ENCODE measurements at regions not wholly inside any gene's neighbourhood (a gene's known extent, or its start where the extent isn't known, plus 50 kb on each side); places are given as distances from the start of the nearest gene placed in this dataset.

- TF ChIP-seq ZFX (IDR thresholded peaks at IDR 0.05) (no peak), EZH2 (IDR thresholded peaks at IDR 0.05) (no peak), CTCF (IDR thresholded peaks at IDR 0.05 in 2 of 3, conservative IDR thresholded peaks at IDR 0.05 in 1 of 3; ENCODE audit: borderline replicate concordance in 1 of 3, insufficient read depth in 1 of 3, low read depth in 2 of 3, low read length in 2 of 3) (no peak), ZNF274 (IDR thresholded peaks at IDR 0.05; ENCODE audit: low read depth, low read length) (no peak), POLR2AphosphoS5 (IDR thresholded peaks at IDR 0.05; ENCODE audit: low read depth, low read length) (no peak), SIN3A (IDR thresholded peaks at IDR 0.05; ENCODE audit: low read depth) (no peak), POLR2A (IDR thresholded peaks at IDR 0.05; ENCODE audit: borderline replicate concordance, extremely low read depth, insufficient read depth, insufficient read length) (no peak), RAD21 (IDR thresholded peaks at IDR 0.05; ENCODE audit: low read depth) (no peak), REST (IDR thresholded peaks at IDR 0.05; ENCODE audit: low read depth) (no peak), MAX (IDR thresholded peaks at IDR 0.05) (no peak), JUND (IDR thresholded peaks at IDR 0.05) (no peak)
These were observed 111.8 kb upstream of the TLE3 start for GRCh38 chr15:70209499-70209898.
